IPS DF 19.7 (cell line): ENCODE measurements at regions not wholly inside any gene's neighbourhood (a gene's known extent, or its start where the extent isn't known, plus 50 kb on each side); places are given as distances from the start of the nearest gene placed in this dataset.
"Not testable (repeated sequence)": the region's sequence is repeated elsewhere in the genome, so short reads cannot be mapped to it uniquely, and the experiment has no call there.

Source experiments
- DNase-seq: peaks from one replicate; pipeline ENCODE4 v3.0.0-alpha.2; 2013; ENCODE audit warnings: low read depth, low spot score

GRCh38 chr3:75126556-75126955, 512.1 kb upstream of the CNTN3 start:
- DNase-seq = no peak

- no peak for DNase-seq
These were observed 514.6 kb upstream of the CNTN3 start for GRCh38 chr3:75129101-75129500.

- DNase-seq = no peak
These were observed 521.8 kb upstream of the CNTN3 start for GRCh38 chr3:75136100-75136897.

- DNase-seq = no peak
These were observed 523.9 kb upstream of the CNTN3 start for GRCh38 chr3:75138345-75138744.

- DNase-seq = no peak
These were observed 523.1 kb upstream of the FRG2C start for GRCh38 chr3:75140904-75141615.

GRCh38 chr3:75144406-75144805, 519.7 kb upstream of the FRG2C start:
- no peak for DNase-seq

- DNase-seq = no peak
These were observed 492.4 kb upstream of the FRG2C start for GRCh38 chr3:75171630-75172230.

GRCh38 chr3:75176937-75177336, 487.2 kb upstream of the FRG2C start:
- DNase-seq = no peak

- no peak for DNase-seq
These were observed 483.7 kb upstream of the FRG2C start for GRCh38 chr3:75180235-75180944.

GRCh38 chr3:75180945-75181298, 483.2 kb upstream of the FRG2C start:
- DNase-seq = no peak

- no peak for DNase-seq
These were observed 475.2 kb upstream of the FRG2C start for GRCh38 chr3:75188962-75189361.

- DNase-seq = peak; percentile 9
These were observed 471.9 kb upstream of the FRG2C start for GRCh38 chr3:75192146-75192616.

- no peak for DNase-seq
These were observed 470.3 kb upstream of the FRG2C start for GRCh38 chr3:75193797-75194196.

GRCh38 chr3:75214332-75214731, 449.8 kb upstream of the FRG2C start:
- DNase-seq = not testable (repeated sequence)

- DNase-seq = no peak
These were observed 445.6 kb upstream of the FRG2C start for GRCh38 chr3:75218577-75218976.

- no peak for DNase-seq
These were observed 443.2 kb upstream of the FRG2C start for GRCh38 chr3:75220932-75221331.

GRCh38 chr3:75224412-75224811, 439.7 kb upstream of the FRG2C start:
- no peak for DNase-seq

GRCh38 chr3:75232216-75232615, 431.9 kb upstream of the FRG2C start:
- no peak for DNase-seq

- no peak for DNase-seq
These were observed 428.5 kb upstream of the FRG2C start for GRCh38 chr3:75235631-75236030.

- no peak for DNase-seq
These were observed 427.1 kb upstream of the FRG2C start for GRCh38 chr3:75237053-75237452.

- no peak for DNase-seq
These were observed 426.7 kb upstream of the FRG2C start for GRCh38 chr3:75237477-75237876.
